GM06990 (cell line): ENCODE measurements at regions not wholly inside any gene's neighbourhood (a gene's known extent, or its start where the extent isn't known, plus 50 kb on each side); places are given as distances from the start of the nearest gene placed in this dataset.

Experiments
- DNase-seq: peaks from one replicate; pipeline ENCODE4 v3.0.0-alpha.2; 2011; ENCODE audit not compliant: insufficient read length; ENCODE audit errors: extremely low read depth
- H3K27me3 ChIP-seq: replicated peaks from 2 replicates; pipeline ENCODE4 v1.6.0; 2011; ENCODE audit warnings: low read length; ENCODE audit not compliant: control insufficient read depth, insufficient read depth
- H3K36me3 ChIP-seq: 2 replicates; pipeline ENCODE4 v1.5.1; 2011; ENCODE audit warnings: low read length; ENCODE audit not compliant: control insufficient read depth, insufficient read depth
- H3K4me3 ChIP-seq: replicated peaks from 2 replicates; pipeline ENCODE4 v1.5.1; 2011; ENCODE audit warnings: low read depth, mild to moderate bottlenecking, control low read depth, low read length
- TF ChIP-seq, protein P1 (sequence below): IDR thresholded peaks from 2 replicates; pipeline ENCODE4 v1.5.1; 2011; ENCODE audit warnings: low read length, control low read depth, mild to moderate bottlenecking, inconsistent platforms; ENCODE audit not compliant: insufficient read depth, poor library complexity, severe bottlenecking

DNA sequence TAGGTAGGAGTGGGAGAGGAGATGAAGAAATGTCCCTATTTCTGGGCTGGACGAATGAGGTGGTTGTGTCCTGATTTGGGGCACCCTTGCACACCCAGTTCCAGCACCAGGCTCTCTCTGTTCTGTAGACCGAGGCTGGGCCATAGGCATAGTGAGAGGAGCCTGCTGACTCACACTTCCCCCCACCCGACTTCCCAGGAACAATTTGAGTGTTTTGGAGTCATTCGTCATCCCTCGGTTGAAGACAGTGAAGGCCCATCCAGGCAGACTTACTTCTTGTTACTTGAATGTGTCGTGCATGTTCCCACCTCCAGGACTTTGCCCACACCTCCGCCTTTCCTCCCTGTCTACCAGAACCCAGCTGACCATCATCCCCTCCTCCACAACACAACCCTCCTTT, 179.1 kb downstream of the HAUS1 start:
- Histone ChIP-seq H3K27me3 (no peaks in the 10 kb centered on the region), H3K36me3 (no peaks in the 10 kb centered on the region), H3K4me3 (no peak overlapping the region)
- TF ChIP-seq, protein P1, sequence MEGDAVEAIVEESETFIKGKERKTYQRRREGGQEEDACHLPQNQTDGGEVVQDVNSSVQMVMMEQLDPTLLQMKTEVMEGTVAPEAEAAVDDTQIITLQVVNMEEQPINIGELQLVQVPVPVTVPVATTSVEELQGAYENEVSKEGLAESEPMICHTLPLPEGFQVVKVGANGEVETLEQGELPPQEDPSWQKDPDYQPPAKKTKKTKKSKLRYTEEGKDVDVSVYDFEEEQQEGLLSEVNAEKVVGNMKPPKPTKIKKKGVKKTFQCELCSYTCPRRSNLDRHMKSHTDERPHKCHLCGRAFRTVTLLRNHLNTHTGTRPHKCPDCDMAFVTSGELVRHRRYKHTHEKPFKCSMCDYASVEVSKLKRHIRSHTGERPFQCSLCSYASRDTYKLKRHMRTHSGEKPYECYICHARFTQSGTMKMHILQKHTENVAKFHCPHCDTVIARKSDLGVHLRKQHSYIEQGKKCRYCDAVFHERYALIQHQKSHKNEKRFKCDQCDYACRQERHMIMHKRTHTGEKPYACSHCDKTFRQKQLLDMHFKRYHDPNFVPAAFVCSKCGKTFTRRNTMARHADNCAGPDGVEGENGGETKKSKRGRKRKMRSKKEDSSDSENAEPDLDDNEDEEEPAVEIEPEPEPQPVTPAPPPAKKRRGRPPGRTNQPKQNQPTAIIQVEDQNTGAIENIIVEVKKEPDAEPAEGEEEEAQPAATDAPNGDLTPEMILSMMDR, result no peak
- DNase-seq, result no peak

DNA sequence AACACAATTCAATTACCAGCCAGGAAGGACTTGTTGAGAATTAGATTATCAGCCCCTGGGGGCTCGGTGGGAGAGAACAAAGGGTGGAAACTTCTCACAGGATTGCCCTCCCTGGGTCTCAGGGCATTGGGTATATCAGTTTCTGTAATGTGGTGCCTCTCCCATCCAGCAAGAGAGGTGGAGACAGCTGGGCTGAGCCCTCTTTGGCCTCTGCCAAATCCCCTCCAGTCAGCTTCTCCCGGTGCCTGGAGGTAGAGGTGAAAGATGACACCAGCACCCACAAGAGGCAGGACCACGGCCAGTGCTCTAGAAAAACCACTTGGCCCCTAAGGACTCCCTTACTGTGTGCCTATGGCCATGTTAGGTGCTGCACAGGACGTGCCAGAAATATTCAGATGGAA, 179.7 kb downstream of the HAUS1 start:
- no peak for DNase-seq
- TF ChIP-seq, protein P1, result no peak
- H3K36me3 ChIP-seq, result no peaks in the 10 kb centered on the region
- no peak overlapping the region for H3K4me3 ChIP-seq
- no peaks in the 10 kb centered on the region for H3K27me3 ChIP-seq

GRCh38 chr18:46289463-46289862, 185.3 kb downstream of the HAUS1 start:
- Histone ChIP-seq H3K27me3 (no peaks in the 10 kb centered on the region), H3K36me3 (no peaks in the 10 kb centered on the region), H3K4me3 (no peak overlapping the region)
- TF ChIP-seq, protein P1, result no peak
- DNase-seq, result no peak

GRCh38 chr18:46289931-46290330, 185.7 kb downstream of the HAUS1 start:
- TF ChIP-seq, protein P1, result no peak
- H3K27me3 ChIP-seq, result no peaks in the 10 kb centered on the region
- no peaks in the 10 kb centered on the region for H3K36me3 ChIP-seq
- no peak overlapping the region for H3K4me3 ChIP-seq
- no peak for DNase-seq

GRCh38 chr18:46290440-46291020, 186.3 kb downstream of the HAUS1 start:
- no peak for DNase-seq
- Histone ChIP-seq H3K36me3 (no peaks in the 10 kb centered on the region), H3K4me3 (no peak overlapping the region), H3K27me3 (no peaks in the 10 kb centered on the region)
- TF ChIP-seq, protein P1, result no peak

GRCh38 chr18:46291149-46291548, 187.0 kb downstream of the HAUS1 start:
- DNase-seq, result no peak
- TF ChIP-seq, protein P1, result no peak

More at GRCh38 chr18:46291149-46291548, 187.0 kb downstream of the HAUS1 start:
- Histone ChIP-seq H3K36me3 (no peaks in the 10 kb centered on the region), H3K27me3 (no peaks in the 10 kb centered on the region), H3K4me3 (no peak overlapping the region)
